Nucleus accumbens (tissue), 56 donors: ENCODE measurements at regions not wholly inside any gene's neighbourhood (a gene's known extent, or its start where the extent isn't known, plus 50 kb on each side); places are given as distances from the start of the nearest gene placed in this dataset.
"Not testable (repeated sequence)": the region's sequence is repeated elsewhere in the genome, so short reads cannot be mapped to it uniquely, and the experiment has no call there.

Source experiments
- DNase-seq, 56 donors: peaks; one replicate each; lab custom pipeline; 2025; lab: John Stamatoyannopoulos, UW

GRCh38 chr3:70519913-70520659, 207.6 kb upstream of the MDFIC2 start:
- DNase-seq = no peak

GRCh38 chr3:70519026-70519425, 206.6 kb upstream of the MDFIC2 start:
- DNase-seq = no peak

GRCh38 chr3:70518356-70518755, 205.9 kb upstream of the MDFIC2 start:
- DNase-seq = no peak

- no peak for DNase-seq
These were observed 204.9 kb upstream of the MDFIC2 start for GRCh38 chr3:70517124-70517890.

GRCh38 chr3:70516076-70516475, 203.6 kb upstream of the MDFIC2 start:
- DNase-seq = no peak

- no peak for DNase-seq
These were observed 195.0 kb upstream of the MDFIC2 start for GRCh38 chr3:70507486-70507885.

GRCh38 chr3:70506775-70507174, 194.3 kb upstream of the MDFIC2 start:
- DNase-seq = no peak

GRCh38 chr3:70501561-70501960, 189.1 kb upstream of the MDFIC2 start:
- no peak for DNase-seq

GRCh38 chr3:70488816-70489215, 176.4 kb upstream of the MDFIC2 start:
- DNase-seq = no peak

- DNase-seq = no peak
These were observed 175.7 kb upstream of the MDFIC2 start for GRCh38 chr3:70488131-70488530.

GRCh38 chr3:70486414-70487017, 174.1 kb upstream of the MDFIC2 start:
- DNase-seq = no peak

GRCh38 chr3:70476174-70476573, 163.7 kb upstream of the MDFIC2 start:
- DNase-seq = no peak

- no peak for DNase-seq
These were observed 159.3 kb upstream of the MDFIC2 start for GRCh38 chr3:70471464-70472342.

GRCh38 chr3:70466096-70466495, 153.7 kb upstream of the MDFIC2 start:
- no peak for DNase-seq

GRCh38 chr3:70464876-70465275, 152.4 kb upstream of the MDFIC2 start:
- no peak for DNase-seq

GRCh38 chr3:70464465-70464864, 152.0 kb upstream of the MDFIC2 start:
- DNase-seq = no peak

- not testable (repeated sequence) for DNase-seq
These were observed 137.8 kb upstream of the MDFIC2 start for GRCh38 chr3:70450220-70450619.

- not testable (repeated sequence) for DNase-seq
These were observed 123.0 kb upstream of the MDFIC2 start for GRCh38 chr3:70435422-70435821.

GRCh38 chr3:70433091-70433490, 120.7 kb upstream of the MDFIC2 start:
- DNase-seq = no peak

- no peak for DNase-seq
These were observed 119.5 kb upstream of the MDFIC2 start for GRCh38 chr3:70431911-70432310.

GRCh38 chr3:70426071-70426470, 113.6 kb upstream of the MDFIC2 start:
- no peak for DNase-seq
